NCI-H1694 treated with DMSO at 0.1 percent for 48 hours (cell line): ENCODE measurements at regions not wholly inside any gene's neighbourhood (a gene's known extent, or its start where the extent isn't known, plus 50 kb on each side); places are given as distances from the start of the nearest gene placed in this dataset.

Experiments
- DNase-seq: peaks from one replicate; lab custom pipeline; 2025; lab: John Stamatoyannopoulos, UW

DNA sequence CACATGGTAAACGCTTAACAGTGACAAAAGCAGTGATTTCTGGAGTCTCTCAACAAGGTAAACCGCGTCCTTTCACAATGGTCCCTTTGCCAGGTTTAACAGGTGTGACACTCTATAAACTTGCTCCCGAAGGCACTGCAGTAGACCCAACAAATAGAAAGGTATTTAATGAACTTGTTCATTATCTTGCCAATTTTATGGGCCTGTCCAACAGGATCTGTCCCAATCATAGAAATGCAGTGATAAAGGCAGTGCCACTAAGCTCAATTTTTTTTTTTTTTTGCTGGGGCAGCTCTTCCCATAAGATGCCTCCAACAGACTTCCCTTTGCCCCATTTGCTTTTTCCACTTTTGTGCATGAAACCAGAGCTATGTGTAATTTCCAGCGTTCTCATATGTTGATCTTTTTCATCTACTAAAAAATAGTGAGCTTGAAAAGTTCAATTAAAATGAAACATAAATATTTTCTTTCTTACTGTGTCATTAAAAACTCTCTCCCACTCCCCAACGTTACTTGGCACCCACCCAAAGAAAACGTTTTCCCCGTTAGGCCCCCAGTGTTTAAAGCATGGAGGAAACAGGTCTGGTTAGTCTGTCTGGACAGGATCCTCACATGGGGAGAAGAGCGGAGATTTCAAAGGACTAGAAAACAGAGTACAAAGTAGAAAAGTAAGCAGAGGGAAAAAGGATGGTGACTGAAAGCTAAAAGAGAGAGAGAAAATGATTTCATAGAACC, 80.9 kb upstream of the SPATA31D4 start:
- DNase-seq, result no peak

DNA sequence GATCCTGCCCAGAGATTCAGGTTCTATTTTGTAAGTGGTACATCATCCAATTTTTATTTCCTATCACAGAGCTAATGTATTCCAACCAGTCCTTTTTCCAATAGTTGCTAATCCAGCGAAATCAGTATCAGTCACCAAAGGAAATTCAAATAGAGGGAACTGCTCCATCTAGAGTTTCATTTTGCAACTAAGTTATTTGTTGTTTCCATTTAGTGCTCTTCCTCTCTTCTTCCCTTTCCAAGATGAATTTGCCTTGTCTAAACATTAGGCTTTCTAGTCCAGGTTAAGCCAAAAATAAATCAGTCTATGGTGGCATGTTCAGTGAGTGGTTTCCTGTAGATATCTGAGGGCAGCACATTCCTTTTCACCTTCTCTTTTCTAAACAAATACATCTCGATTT, 79.8 kb upstream of the SPATA31D4 start:
- no peak for DNase-seq

DNA sequence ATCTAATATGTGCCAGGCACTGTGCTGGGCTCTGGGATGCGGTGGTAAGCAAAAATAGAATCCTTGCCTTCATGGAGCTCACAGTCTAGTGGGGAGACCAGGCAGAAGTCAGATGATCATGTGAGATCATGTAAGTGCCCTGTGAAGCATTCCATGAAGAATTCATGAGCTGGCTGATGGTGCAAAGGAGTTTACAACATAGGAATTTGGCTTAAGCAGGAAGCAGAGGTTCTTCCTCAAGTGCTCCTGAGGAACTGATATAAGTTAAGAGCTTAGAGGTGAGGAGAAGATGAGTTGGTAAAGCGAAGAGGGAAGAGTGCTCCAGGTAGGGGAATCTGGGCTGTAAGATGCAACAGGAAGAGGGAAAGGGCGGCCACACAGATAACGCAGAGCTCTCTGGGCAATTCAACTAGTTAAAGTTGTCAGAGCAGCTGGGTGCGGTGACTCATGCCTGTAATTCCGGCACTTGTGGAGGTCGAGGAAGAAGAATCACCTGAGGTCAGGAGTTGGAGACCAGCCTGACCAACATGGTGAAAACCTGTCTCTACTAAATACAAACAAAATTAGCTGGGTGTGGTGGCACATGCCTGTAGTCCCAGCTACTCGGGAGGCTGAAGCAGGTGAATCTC, 78.5 kb upstream of the SPATA31D4 start:
- DNase-seq, result no peak

DNA sequence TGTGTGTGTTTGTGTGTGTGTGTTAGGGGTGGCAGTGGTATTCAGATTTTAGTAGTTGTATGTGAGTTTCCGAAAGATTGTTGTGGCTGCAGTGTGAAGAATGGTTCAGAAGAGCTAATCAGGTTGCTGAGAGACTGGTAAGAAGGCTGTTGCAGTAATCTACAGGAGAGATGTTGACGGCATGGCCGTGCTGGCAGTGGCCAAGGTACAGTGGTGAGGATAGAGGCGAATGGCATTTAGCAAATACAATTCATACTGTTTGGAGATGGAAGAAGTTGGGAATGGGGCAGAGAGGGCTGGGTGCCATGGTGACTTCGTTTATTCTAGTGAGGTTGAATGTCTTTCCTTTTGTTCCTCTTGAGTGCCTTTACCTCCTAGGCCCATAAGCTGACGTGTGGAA, 77.5 kb upstream of the SPATA31D4 start:
- DNase-seq, result no peak

DNA sequence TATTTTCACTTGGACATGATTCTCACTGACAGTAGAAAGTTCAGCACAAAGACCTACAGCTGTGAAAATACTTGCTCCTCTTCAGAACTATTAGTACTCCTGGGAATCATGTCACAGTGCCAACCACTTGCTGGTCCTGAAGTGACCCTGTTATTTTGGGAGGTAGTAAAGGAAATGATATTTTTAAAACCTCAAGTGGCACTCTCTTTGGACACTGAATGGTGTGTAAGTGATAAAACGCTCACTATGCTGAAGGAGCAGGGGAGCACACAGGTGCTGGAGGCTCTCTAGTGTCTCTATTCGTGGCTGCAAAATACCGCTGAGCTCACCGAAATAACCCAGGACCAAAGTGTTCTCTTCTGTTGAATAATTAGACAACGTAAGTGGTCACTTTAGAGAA, 76.9 kb upstream of the SPATA31D4 start:
- DNase-seq, result no peak

DNA sequence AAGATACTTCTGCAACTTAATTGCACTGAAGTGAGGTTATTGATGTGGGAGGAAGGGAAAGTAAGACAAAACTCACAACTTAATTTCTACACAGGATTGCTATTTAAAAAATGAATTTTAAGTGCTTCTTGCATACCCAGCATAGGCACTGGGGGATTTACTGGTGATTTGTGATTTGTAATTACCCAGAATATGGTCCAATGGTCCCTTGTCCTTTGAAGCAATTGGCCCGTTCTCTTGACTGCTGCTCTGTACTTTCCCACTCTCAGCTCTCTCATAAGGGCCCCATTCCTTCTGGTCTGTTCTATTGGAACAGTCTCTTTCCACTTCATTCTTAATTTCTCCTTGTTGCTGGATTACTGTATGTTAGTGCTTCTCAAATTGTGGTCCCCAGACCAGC, 75.4 kb upstream of the SPATA31D4 start:
- no peak for DNase-seq

DNA sequence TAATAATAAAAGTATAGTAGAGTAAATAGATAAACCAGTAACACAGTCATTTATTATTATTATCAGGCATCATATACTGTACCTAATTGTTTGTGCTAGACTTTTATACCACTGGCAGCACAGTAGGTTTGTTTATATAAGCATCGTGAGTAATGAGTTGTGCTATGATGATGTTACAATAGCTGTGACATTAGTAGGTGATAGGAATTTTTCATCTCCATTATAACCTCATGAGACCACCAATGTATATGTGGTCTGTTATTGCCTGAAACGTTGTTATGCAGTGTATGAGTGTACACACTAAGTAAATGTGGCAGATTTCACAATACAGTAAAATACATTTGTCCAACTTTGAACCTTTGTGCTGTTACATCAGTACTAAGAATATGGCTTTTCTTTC, 72.7 kb upstream of the SPATA31D4 start:
- no peak for DNase-seq

DNA sequence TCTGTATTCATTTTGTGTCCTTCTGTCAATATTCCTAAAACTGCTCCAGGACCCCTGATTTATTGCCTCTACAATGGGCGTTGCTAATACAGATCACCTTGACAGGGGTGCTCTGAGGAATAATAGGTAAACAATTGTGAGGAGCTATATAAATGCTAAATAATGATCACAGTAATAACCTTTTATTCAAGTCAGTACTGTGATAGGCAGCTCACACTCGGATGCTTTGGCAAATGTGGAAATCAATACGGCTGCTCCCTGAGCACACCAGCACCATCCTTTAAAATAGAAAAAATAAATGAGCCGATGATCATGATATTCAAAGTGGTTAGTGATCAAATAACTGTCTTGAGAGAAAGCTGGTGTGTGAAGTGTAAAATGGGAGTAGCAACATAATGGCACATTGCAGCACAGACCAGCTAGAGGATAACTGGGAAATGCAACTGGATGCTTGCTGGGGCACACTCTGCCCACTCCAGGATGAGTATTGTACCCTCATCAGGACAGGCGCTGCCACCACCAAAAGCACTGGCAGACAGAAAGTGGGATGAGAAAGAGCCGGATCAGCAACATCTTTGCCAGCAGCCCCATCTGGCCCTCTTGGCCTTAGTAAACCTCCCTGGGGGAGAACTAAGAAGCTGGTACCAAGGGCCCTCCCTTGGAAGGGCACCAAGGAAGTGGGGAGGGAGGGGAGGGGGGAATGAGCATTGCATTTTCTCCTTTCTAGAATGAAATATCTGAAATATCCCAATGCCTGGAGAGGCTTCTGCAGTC, 69.4 kb upstream of the SPATA31D4 start:
- DNase-seq, result no peak

DNA sequence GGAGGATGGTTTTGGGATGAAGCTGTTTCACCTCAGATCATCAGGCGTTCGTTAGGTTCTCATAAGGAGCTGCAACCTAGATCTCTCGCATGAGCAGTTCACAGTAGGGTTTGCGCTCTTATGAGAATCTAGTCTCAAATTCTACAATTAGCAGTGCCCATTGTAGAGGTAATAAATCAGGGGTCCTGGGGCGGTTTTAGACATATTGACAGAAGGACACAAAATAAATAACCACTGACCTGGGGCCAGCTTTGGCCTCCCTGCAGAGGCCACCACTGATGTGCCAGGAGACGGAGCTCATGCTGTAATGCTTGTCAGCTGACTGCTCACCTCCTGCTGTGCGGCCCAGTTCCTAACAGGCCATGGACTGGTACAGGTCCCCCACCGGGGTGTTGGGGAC, 67.6 kb upstream of the SPATA31D4 start:
- DNase-seq, result no peak

DNA sequence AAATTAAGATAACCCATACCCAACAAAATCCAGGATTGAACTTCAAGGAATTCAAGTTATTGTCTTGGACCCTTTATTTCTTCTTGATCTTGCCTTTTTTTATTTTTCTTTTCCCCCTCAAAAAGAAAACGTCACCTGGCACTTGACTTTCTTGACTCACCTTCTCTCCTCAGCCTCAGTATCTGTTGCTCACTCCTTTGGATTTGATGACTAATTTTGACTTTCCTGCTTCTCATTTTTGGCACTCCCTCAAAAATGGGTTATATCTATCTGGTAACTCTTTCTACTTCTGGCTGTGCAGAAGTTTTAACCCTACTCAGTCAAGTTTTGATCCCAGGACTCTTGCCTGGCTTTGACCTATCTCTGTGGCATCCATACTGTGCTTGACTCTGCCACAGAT, 66.6 kb upstream of the SPATA31D4 start:
- no peak for DNase-seq

DNA sequence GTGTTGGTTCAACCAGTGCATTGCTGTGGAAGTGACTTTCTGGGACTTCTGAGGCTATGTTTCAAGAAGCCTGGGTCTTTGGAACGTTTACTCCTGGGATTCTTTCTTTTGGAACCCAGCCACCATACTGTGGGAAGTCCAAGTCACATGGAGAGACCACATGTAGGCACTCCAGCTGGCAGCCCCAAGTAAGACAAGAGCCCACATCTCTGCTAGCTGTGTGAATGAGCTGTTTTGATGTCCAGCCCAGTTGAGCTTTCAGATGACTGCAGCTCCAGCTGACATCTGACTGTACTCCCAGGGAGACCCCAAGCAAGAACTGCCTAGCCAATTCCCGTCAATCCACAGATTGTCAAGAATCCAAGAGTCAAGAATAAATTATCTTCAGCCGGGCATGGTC, 60.1 kb upstream of the SPATA31D4 start:
- DNase-seq, result no peak

DNA sequence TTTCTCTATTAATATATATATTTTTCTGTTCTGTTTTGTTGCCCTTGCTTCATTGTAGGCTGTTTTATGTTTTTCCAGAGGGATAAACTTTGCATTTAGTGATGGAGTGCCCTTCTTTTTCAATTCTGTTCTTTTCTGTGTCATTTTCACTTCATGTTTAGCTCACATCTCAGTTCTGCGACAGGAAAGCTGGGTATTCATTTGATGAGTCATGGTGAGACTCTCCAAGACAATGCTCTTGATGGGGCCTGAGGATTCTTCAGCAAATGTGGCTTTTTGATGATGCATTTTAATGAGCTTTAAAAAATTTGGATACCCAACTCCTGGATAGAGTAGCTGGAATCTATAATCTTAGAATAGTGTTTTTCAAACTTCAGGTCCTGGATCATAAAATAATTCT, 56.5 kb upstream of the SPATA31D4 start:
- no peak for DNase-seq

DNA sequence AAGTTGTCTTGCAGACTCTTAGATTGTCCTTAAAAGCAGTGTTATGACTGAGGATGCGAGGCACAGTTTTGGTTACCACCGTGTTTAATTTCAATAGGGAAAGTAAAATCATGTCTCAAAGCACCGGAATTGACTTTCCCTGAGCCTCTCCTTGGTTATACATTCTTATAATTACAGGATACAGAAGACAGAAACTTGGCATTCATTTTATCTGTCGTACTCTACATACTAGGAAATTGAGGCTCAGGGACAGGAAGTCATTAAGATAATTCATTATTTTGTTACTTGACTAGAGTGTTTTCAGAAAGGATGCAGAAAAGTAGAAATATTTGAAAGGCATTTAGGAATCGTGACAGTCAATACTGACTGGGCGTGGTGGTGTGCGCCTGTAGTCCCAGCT, 54.0 kb upstream of the SPATA31D4 start:
- no peak for DNase-seq

DNA sequence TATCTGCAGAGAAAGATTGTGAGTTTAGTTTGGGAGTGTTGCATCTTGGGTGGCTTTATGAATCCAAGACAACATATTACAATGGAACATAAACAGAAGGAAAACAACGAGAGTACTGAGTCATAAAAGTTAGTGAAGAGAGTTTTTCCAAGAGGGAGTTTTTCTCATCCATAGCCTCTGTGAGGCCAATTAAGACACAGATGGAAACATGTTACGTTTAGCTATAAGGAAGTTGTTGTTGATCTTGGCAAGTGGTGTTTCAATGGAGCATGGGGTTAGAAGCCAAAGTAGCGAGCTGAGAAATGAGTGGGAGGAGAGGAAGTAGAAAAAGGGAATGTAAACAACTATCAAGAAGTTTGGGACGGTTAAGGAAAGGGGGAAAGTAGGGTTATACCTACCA, 53.3 kb upstream of the SPATA31D4 start:
- no peak for DNase-seq

DNA sequence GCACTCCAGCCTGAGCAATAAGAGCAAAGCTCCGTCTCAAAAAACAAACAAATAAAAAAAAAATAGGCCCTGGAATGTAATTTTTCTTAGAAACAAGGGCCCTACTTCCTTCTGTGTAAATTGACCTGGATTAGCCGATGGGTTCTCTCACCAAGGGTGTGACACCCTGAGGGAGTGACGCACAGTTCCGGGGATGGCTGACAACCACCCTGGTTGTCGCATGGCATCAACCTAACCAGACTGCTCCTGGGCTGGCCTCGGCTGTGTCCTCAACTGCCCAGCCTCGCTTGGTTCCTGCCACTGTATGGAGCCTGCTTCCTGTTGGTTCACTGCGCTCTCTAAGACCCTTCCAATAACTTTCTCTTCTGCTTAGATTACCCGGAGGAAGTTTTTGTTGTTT, 51.2 kb upstream of the SPATA31D4 start:
- no peak for DNase-seq
